ENCODE measurements at regions not wholly inside any gene's neighbourhood (a gene's known extent, or its start where the extent isn't known, plus 50 kb on each side); places are given as distances from the start of the nearest gene placed in this dataset.

DNA sequence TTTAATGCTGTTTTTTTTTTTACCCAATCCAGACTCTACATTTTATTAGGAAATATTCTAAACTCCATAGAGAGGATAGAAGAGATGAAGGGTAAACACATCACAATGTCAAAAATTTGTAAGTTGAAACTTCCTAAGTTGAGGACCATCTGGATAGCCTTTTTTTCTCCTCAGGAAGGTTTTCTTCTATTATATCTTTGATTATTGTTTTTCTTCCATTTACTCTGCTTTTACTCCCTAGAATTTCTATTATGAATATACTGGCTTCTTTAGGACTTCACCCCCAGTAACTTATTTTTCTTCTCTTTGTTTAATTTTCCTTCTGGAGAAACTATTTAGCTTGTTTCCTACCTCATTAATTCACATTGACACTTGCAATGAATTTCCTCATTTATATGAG, 71.2 kb upstream of the SLIT2 start:
- TF ChIP-seq EZH2phosphoT487 (IDR thresholded peaks at IDR 0.05; ENCODE audit: borderline replicate concordance), result no peak
- TF ChIP-seq, protein P1, sequence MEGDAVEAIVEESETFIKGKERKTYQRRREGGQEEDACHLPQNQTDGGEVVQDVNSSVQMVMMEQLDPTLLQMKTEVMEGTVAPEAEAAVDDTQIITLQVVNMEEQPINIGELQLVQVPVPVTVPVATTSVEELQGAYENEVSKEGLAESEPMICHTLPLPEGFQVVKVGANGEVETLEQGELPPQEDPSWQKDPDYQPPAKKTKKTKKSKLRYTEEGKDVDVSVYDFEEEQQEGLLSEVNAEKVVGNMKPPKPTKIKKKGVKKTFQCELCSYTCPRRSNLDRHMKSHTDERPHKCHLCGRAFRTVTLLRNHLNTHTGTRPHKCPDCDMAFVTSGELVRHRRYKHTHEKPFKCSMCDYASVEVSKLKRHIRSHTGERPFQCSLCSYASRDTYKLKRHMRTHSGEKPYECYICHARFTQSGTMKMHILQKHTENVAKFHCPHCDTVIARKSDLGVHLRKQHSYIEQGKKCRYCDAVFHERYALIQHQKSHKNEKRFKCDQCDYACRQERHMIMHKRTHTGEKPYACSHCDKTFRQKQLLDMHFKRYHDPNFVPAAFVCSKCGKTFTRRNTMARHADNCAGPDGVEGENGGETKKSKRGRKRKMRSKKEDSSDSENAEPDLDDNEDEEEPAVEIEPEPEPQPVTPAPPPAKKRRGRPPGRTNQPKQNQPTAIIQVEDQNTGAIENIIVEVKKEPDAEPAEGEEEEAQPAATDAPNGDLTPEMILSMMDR (conservative IDR thresholded peaks at IDR 0.05; ENCODE audit: low read length), result no peak

Data from Loucy (cell line).